ENCODE measurements at regions not wholly inside any gene's neighbourhood (a gene's known extent, or its start where the extent isn't known, plus 50 kb on each side); places are given as distances from the start of the nearest gene placed in this dataset.

DNA sequence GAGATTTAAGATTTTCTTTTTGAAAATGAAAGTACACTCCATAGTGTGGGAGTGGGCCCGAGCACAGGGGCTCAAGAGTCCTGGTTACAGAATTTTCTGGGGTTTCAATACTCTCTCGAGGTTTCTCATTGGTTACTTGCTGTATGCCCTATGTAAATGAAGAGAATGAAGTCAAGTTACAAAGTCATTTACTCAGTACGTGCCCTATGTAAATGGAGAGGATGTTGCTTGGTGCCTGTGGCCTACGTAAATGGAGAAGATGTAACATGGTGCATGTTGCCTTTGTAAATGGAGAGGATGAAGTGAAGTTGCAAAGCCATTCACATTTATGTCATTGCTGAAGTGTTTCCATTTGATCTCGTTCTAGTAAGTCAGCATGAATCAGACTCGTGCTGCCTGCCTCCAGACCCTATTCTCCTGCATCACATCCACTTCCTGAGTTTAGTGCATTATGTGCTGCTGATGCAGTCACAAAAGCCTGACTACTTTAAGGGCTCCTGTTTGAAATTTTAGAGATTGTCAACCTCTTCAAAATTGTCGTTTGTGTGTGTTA, 302.0 kb downstream of the ZBBX start:
- Histone ChIP-seq H3K27ac (no peak overlapping the region), H3K27me3 (no peaks in the 10 kb centered on the region), H3K4me3 (no peak overlapping the region), H3K36me3 (no peaks in the 10 kb centered on the region), H3K9me3 (no peaks in the 10 kb centered on the region), H3K4me1 (no peaks in the 10 kb centered on the region)
- 69% methylated on average over 7 of the region's 7 CpGs for WGBS, 2 donors
- intact Hi-C loops (cut with DNase I): no loop called here
- no peak for ATAC-seq
- DNase-seq: no peak
- TF ChIP-seq, protein P1, sequence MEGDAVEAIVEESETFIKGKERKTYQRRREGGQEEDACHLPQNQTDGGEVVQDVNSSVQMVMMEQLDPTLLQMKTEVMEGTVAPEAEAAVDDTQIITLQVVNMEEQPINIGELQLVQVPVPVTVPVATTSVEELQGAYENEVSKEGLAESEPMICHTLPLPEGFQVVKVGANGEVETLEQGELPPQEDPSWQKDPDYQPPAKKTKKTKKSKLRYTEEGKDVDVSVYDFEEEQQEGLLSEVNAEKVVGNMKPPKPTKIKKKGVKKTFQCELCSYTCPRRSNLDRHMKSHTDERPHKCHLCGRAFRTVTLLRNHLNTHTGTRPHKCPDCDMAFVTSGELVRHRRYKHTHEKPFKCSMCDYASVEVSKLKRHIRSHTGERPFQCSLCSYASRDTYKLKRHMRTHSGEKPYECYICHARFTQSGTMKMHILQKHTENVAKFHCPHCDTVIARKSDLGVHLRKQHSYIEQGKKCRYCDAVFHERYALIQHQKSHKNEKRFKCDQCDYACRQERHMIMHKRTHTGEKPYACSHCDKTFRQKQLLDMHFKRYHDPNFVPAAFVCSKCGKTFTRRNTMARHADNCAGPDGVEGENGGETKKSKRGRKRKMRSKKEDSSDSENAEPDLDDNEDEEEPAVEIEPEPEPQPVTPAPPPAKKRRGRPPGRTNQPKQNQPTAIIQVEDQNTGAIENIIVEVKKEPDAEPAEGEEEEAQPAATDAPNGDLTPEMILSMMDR (IDR thresholded peaks at IDR 0.05): no peak

DNA sequence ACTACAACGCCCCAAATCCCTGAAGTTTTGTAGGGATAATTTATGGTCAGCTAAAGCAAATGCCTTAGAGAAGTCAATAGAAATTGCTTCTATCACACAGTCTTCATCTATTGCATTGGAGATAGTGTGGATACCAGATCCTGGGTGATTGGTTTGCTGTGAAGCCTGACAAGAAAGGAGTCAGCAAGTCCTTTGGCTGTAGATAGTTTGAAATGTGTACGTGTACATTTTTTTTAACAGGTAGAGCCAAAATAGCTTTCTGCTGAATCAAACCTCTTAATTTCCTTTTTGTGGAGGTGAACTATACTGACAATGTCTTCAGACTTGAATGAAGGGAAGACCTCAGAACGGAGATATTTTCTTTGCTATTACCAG, 312.3 kb downstream of the ZBBX start:
- WGBS, 2 donors: 73 to 75% methylated on average over 3 of the region's 3 CpGs

DNA sequence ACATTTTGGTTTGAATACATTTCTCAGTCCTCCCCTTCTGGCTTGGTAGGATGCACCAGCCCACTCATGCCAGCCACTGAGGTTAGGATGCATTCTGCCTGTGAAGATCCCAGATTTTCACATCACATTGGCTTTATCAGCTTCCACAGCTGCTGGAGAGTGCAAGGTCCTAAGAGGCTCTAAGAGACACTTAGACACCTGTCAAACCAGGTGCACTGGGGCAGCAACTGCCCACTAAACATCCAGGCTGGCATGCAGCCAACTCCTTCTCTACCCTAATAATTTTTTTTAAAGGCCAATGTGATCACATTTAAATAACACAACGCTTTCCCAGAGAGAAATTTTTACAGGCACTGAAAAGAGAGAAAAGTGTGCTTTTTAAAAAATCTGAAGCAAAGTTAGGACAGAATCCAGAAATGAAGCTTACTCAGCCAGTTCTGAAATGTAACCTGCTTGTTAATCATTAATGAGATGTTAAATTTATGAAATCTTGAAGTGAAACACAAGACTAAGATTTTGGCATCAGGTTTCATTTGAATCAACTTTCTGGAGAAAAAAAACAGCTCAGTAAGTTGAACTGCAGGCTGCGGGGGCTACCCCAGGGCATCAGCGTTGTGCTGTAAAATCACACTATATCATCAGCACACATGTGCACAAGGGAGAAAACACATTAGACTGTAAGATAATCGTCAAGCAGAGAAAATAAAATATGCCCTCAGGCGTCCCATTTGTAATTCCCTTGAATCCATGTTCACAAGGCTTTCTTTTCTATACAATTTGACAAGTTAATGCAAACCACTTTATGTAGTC, 312.9 kb downstream of the ZBBX start:
- no peak overlapping the region for H3K4me3 ChIP-seq
- 63 to 80% methylated on average over 5 of the region's 5 CpGs for WGBS, 2 donors
- H3K36me3 ChIP-seq: no peaks in the 10 kb centered on the region
- no peaks in the 10 kb centered on the region for H3K9me3 ChIP-seq
- TF ChIP-seq, protein P1 (IDR thresholded peaks at IDR 0.05): no peak
- intact Hi-C loops (cut with DNase I): no loop called here
- H3K27ac ChIP-seq: no peak overlapping the region
- no peak for ATAC-seq
- DNase-seq: no peak
- H3K27me3 ChIP-seq: no peaks in the 10 kb centered on the region
- no peaks in the 10 kb centered on the region for H3K4me1 ChIP-seq

More for the DNA sequence above, 312.3 kb downstream of the ZBBX start:
- H3K27me3 ChIP-seq: no peaks in the 10 kb centered on the region
- no peak for ATAC-seq
- DNase-seq: no peak
- no peak overlapping the region for H3K27ac ChIP-seq
- H3K36me3 ChIP-seq: no peaks in the 10 kb centered on the region
- H3K9me3 ChIP-seq: no peaks in the 10 kb centered on the region
- H3K4me1 ChIP-seq: no peaks in the 10 kb centered on the region
- TF ChIP-seq, protein P1 (IDR thresholded peaks at IDR 0.05): no peak
- intact Hi-C loops (cut with DNase I): no loop called here
- H3K4me3 ChIP-seq: no peak overlapping the region

DNA sequence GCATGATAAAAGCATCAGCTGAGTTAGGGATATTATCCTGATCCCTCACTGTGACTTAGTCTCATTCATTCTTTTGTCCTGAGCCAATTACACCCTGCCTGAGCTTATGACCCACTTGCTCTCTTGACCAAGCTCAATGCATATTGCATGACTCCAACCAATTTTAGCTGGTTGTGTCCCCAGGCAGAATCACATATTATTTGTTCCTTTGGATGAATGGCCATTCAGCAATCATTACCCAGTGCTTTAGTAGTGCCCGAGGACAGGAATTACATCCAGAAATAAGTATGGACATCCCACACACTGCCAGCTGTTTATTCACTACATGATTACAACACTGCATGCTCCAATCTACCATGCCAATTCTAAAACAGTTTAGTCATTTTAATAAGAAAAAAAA, 322.5 kb downstream of the ZBBX start:
- 63 to 70% methylated on average over 1 of the region's 1 CpG for WGBS, 2 donors
- no peaks in the 10 kb centered on the region for H3K4me1 ChIP-seq
- DNase-seq (no peak), ATAC-seq (no peak)
- peaks cover 0 to 20% (median 0%) of the 10 kb centered on the region in 11 donors for H3K9me3 ChIP-seq
- TF ChIP-seq, protein P1 (IDR thresholded peaks at IDR 0.05): no peak
- no peak overlapping the region for H3K27ac ChIP-seq
- H3K36me3 ChIP-seq: no peaks in the 10 kb centered on the region
- intact Hi-C loops (cut with DNase I): no loop called here
- no peak overlapping the region for H3K4me3 ChIP-seq
- H3K27me3 ChIP-seq: no peaks in the 10 kb centered on the region
